GM20000 (cell line): ENCODE measurements at regions not wholly inside any gene's neighbourhood (a gene's known extent, or its start where the extent isn't known, plus 50 kb on each side); places are given as distances from the start of the nearest gene placed in this dataset.
"Not testable (repeated sequence)": the region's sequence is repeated elsewhere in the genome, so short reads cannot be mapped to it uniquely, and the experiment has no call there.

Experiments used
- DNase-seq: peaks from one replicate; pipeline ENCODE4 v3.0.0; 2012; ENCODE audit warnings: low spot score
- TF ChIP-seq, protein P1 (sequence below): IDR thresholded peaks from 2 replicates; pipeline ENCODE4 v1.5.1; 2012; ENCODE audit warnings: mild to moderate bottlenecking, control low read depth; ENCODE audit errors: extremely low read depth, missing control alignments

DNA sequence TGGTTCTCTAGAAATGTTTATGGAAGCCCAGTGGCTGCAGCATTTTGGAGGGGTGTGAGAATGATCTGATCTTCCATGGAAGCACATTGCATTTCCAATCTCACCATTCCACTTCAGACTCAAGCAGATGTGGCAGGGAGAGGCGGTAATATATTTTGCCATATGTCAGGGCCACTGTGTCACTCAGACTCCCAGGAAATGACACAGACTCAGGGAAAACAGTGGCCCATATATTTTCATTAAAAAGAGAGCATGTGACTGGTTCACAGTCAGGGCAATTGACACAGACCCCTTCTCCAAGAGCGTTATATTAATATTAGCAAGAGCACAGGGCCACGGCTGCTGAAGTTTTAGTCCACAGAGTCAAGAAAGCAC is 149.3 kb upstream of the NRP1 start:
- no peak for DNase-seq
- TF ChIP-seq, protein P1, sequence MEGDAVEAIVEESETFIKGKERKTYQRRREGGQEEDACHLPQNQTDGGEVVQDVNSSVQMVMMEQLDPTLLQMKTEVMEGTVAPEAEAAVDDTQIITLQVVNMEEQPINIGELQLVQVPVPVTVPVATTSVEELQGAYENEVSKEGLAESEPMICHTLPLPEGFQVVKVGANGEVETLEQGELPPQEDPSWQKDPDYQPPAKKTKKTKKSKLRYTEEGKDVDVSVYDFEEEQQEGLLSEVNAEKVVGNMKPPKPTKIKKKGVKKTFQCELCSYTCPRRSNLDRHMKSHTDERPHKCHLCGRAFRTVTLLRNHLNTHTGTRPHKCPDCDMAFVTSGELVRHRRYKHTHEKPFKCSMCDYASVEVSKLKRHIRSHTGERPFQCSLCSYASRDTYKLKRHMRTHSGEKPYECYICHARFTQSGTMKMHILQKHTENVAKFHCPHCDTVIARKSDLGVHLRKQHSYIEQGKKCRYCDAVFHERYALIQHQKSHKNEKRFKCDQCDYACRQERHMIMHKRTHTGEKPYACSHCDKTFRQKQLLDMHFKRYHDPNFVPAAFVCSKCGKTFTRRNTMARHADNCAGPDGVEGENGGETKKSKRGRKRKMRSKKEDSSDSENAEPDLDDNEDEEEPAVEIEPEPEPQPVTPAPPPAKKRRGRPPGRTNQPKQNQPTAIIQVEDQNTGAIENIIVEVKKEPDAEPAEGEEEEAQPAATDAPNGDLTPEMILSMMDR: no peak

DNA sequence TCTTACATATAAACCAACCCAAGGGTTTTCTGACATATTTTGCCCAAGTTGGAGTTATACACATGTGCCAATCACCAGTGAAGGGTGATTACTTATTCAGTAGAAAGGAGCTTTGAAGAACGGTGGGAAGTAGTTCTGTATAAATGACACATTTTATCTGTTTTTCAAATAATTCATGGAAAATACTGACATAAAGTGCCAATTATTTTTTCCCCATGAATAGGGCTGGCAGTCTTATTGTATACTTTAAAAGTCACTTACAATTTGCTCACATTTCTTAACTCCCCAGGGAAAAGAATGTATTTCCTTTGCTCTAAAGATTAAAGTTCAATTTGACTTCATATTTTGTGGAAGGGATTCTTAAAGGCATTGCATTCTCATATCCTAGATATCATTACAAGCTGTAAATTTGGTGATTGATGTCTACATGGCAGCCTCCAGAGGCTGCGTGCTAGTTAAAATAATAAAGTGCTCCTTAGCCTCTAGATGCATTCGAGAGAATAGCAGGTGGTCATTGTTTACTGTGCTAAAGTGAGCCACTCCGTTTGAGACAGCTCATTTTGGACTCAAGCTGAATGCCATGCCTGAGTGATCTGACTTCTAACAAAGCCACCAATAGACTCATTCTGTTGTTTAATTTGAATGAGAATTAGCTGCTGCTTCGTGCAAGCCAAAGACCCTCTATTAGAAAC is 148.8 kb upstream of the NRP1 start:
- TF ChIP-seq, protein P1: no peak
- DNase-seq: no peak

DNA sequence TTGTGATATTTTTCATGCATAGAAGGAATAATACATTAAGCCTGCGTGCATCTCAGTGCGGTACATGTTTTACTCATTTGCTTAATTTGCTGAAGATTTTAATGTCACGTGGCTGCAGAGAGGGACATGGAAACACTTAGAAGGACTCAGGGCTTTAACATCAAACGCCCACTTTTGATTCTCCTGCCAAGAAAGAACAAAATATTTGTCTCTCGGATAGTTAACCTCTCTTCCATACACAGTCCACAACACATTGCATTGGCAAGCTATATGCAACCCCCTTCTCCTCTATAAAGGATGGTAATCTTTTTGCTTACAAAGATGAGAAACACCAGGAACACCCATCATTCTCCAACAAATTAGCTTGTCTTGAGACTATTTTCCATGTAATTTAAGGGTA is 148.0 kb upstream of the NRP1 start:
- TF ChIP-seq, protein P1: no peak
- DNase-seq: no peak

DNA sequence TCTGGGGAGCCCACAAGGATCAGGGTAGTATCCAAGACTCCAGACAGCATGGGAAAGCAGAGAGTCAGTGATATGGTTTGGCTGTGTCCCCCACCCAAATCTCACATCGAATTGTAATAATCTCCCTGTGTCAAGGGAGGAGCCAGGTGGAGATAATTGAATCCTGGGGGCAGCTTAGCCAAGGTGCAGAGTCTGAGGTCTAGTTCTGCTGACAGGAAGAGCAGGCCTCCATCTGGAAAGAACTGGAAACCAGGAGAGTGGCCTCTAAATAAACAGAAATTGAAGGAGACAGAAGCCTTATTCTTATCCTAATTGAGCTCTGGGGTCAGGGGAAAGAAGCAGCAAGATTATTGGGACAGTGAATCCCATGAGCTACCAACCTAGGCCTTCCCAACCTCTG is 146.7 kb upstream of the NRP1 start:
- TF ChIP-seq, protein P1: no peak
- DNase-seq: no peak

DNA sequence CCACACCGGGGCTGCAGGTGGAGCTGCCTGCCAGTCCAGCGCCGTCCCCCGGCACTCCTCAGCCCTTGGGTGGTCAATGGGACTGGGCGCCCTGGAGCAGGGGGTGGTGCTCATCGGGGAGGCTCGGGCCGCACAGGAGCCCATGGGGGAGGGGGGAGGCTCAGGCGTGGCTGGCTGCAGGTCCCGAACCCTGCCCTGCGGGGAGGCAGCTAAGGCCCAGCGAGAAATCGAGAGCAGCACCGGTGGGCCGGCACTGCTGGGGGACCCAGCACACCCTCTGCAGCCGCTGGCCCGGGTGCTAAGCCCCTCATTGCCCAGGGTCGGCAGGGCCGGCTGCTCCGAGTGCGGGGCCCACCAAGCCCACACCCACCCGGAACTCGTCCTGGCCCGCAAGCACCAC is 145.9 kb upstream of the NRP1 start:
- DNase-seq: not testable (repeated sequence)

DNA sequence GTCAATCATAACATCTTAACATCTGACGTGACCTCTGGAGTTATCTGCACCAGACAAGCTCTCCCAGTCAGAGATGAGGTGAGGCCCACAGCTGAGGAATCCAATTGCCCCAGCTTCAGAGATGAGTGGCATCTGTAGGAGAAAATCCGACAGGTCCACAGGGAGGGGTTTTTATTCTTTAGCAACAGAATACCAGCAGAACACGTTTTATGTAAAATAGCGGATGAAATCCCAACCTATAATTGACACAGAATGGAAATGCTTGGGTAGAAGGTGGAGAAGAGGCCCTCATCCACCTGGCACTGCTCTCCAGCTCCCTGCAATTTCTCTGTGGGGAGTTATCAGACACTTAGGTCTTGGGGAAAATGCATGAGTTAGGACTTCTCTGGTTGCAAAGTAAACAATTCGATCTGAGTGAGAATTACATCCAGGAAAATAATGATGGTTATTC is 144.2 kb upstream of the NRP1 start:
- no peak for DNase-seq
- TF ChIP-seq, protein P1: no peak

DNA sequence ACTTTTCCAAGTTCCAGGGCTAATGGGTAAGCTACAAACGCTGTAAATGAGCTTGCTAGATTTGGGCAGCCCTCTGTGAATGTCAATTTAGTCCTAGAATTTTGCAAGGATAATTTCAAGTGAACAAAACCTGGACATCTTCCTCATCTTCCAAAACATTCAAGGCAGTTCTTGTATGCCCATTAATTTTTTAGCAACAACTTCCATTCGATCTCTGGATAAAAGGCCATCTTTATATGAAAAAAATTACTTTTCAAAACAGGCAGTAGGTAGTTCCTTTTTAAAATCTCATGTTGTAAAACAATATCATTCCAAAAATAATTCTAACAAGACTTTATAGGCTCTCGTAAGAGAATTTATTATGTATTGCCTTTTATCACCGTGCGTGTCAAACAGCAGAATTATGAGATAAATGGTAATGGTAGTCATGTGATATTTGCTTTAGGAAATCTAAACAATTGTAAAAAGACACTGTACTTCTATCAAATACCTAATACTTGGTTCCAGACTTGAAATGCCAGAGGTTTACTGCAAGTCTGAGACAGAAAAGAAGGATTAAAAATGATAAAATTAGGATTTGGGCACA is 143.7 kb upstream of the NRP1 start:
- TF ChIP-seq, protein P1: no peak
- no peak for DNase-seq
